PFSK-1 (cell line): ENCODE measurements at regions not wholly inside any gene's neighbourhood (a gene's known extent, or its start where the extent isn't known, plus 50 kb on each side); places are given as distances from the start of the nearest gene placed in this dataset.

Experiments
- POLR2AphosphoS5 ChIP-seq: IDR thresholded peaks from 2 replicates; pipeline ENCODE4 v1.6.1; 2012; ENCODE audit warnings: low read depth, mild to moderate bottlenecking, control low read depth, low read length, moderate library complexity
- SIN3A ChIP-seq: IDR thresholded peaks from 2 replicates; pipeline ENCODE4 v1.6.1; 2012; ENCODE audit warnings: mild to moderate bottlenecking, low read length, moderate library complexity, borderline replicate concordance; ENCODE audit not compliant: insufficient read depth

GRCh38 chr22:49697047-49697446, 130.6 kb downstream of the BRD1 start:
- TF ChIP-seq SIN3A (no peak), POLR2AphosphoS5 (no peak)
